BE2C (cell line): ENCODE measurements at regions not wholly inside any gene's neighbourhood (a gene's known extent, or its start where the extent isn't known, plus 50 kb on each side); places are given as distances from the start of the nearest gene placed in this dataset.

Experiments used
- DNase-seq: peaks from one replicate; pipeline ENCODE4 v3.0.0-alpha.2; 2020
- H3K27me3 ChIP-seq: fragments of 250-450 bp; sonication (Bioruptor Pico); 2 replicates; pipeline ENCODE4 v1.5.1; 2020; ENCODE audit warnings: mild to moderate bottlenecking
- H3K36me3 ChIP-seq: fragments of 250-450 bp; sonication (Bioruptor Pico); 2 replicates; pipeline ENCODE4 v1.5.1; 2020; ENCODE audit warnings: mild to moderate bottlenecking
- H3K4me1 ChIP-seq: fragments of 250-450 bp; sonication (Bioruptor Pico); 2 replicates; pipeline ENCODE4 v1.5.1; 2020
- H3K4me3 ChIP-seq: 2 replicates; pipeline ENCODE4 v1.5.1; 2011; ENCODE audit warnings: low read depth, low read length
- H3K9me3 ChIP-seq: fragments of 250-450 bp; sonication (Bioruptor Pico); 2 replicates; pipeline ENCODE4 v1.5.1; 2020
- CTCF ChIP-seq: IDR thresholded peaks from 2 replicates; pipeline ENCODE4 v1.5.1; 2012; ENCODE audit warnings: mild to moderate bottlenecking, low read depth, low read length

- no peak for DNase-seq
- Histone ChIP-seq H3K27me3 (no peaks in the 10 kb centered on the region), H3K4me1 (no peaks in the 10 kb centered on the region), H3K36me3 (no peaks in the 10 kb centered on the region), H3K9me3 (no peaks in the 10 kb centered on the region), H3K4me3 (no peak overlapping the region)
- TF ChIP-seq CTCF: no peak
Observed at GRCh38 chr15:27656296-27656987, 442.7 kb downstream of the OCA2 start.

GRCh38 chr15:27655056-27655455, 444.1 kb downstream of the OCA2 start:
- no peaks in the 10 kb centered on the region for H3K9me3 ChIP-seq
- no peaks in the 10 kb centered on the region for H3K27me3 ChIP-seq
- no peak for TF ChIP-seq CTCF
- no peaks in the 10 kb centered on the region for H3K4me1 ChIP-seq
- no peak for DNase-seq
- no peaks in the 10 kb centered on the region for H3K36me3 ChIP-seq
- no peak overlapping the region for H3K4me3 ChIP-seq

GRCh38 chr15:27650244-27650643, 448.9 kb downstream of the OCA2 start:
- no peaks in the 10 kb centered on the region for H3K36me3 ChIP-seq
- no peak for TF ChIP-seq CTCF
- DNase-seq: no peak
- H3K4me3 ChIP-seq: no peak overlapping the region
- H3K4me1 ChIP-seq: no peaks in the 10 kb centered on the region
- no peaks in the 10 kb centered on the region; the same call in 1 of the 2 replicates for H3K9me3 ChIP-seq
- no peaks in the 10 kb centered on the region for H3K27me3 ChIP-seq

- no peak for DNase-seq
- no peaks in the 10 kb centered on the region; the same call in 1 of the 2 replicates for H3K9me3 ChIP-seq
- no peaks in the 10 kb centered on the region for H3K36me3 ChIP-seq
- H3K27me3 ChIP-seq: no peaks in the 10 kb centered on the region
- no peak for TF ChIP-seq CTCF
- H3K4me3 ChIP-seq: no peak overlapping the region
- H3K4me1 ChIP-seq: no peaks in the 10 kb centered on the region
Observed at GRCh38 chr15:27648359-27648758, 450.8 kb downstream of the OCA2 start.

- H3K4me3 ChIP-seq: no peak overlapping the region
- no peak for DNase-seq
- TF ChIP-seq CTCF: no peak
- no peaks in the 10 kb centered on the region for H3K36me3 ChIP-seq
- H3K4me1 ChIP-seq: no peaks in the 10 kb centered on the region
- H3K27me3 ChIP-seq: no peaks in the 10 kb centered on the region
- no peaks in the 10 kb centered on the region; the same call in 1 of the 2 replicates for H3K9me3 ChIP-seq
Observed at GRCh38 chr15:27646531-27646930, 452.6 kb downstream of the OCA2 start.

GRCh38 chr15:27645672-27646071, 453.4 kb downstream of the OCA2 start:
- Histone ChIP-seq H3K9me3 (no peaks in the 10 kb centered on the region; the same call in 1 of the 2 replicates), H3K36me3 (no peaks in the 10 kb centered on the region), H3K4me3 (no peak overlapping the region), H3K27me3 (no peaks in the 10 kb centered on the region), H3K4me1 (no peaks in the 10 kb centered on the region)
- no peak for DNase-seq
- TF ChIP-seq CTCF: no peak
